HG02840 (cell line): ENCODE measurements at regions not wholly inside any gene's neighbourhood (a gene's known extent, or its start where the extent isn't known, plus 50 kb on each side); places are given as distances from the start of the nearest gene placed in this dataset.

Experiments
- ATAC-seq: cut with Tn5 transposase; IDR thresholded peaks from one replicate; pipeline ENCODE4 v1.9.1; 2021; ENCODE audit warnings: mild to moderate bottlenecking, moderate library complexity, moderate number of reproducible peaks; ENCODE audit not compliant: unreplicated experiment, low FRiP score

DNA sequence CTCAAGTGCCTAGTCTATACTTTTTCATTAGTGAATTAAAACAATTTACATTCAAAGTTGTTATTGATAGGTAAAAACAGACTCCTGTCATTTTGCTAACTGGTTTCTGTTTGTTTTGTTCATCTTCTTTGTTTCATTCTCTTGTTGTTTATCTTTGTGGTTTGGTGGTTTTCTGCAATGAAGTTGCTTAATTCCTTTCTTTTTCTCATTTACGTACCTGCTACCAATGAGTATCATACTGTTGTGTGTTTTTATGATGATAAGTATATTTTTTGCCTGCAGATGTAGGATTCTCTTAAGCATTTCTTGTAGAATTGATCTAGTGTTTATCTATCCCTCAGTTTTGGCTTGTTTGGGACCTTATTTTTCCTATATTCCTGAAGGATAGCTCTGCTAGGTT is 2230.0 kb downstream of the MAT2B start:
- ATAC-seq, result no peak

- ATAC-seq, result no peak
These were observed 2233.8 kb downstream of the MAT2B start for GRCh38 chr5:165739079-165739741.

DNA sequence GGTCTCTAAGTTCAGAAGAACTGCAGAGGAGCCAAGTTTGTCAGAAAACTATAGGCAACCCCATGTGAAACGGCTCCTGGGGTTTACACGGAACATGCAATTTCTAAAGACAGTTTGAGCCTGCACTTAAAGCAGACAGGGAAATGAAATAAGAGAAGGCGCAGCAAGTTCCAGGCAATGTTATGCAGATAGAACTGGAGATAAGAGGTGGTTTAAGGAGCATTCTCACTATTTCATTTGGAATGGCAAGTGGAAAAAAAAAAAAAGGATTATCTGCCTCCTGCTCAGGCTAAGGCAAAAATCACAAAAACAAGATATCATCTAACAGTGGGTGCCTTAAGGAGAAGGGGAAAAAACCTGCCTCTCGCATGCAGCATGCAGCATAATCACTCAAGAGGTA is 2252.4 kb downstream of the MAT2B start:
- ATAC-seq, result no peak

DNA sequence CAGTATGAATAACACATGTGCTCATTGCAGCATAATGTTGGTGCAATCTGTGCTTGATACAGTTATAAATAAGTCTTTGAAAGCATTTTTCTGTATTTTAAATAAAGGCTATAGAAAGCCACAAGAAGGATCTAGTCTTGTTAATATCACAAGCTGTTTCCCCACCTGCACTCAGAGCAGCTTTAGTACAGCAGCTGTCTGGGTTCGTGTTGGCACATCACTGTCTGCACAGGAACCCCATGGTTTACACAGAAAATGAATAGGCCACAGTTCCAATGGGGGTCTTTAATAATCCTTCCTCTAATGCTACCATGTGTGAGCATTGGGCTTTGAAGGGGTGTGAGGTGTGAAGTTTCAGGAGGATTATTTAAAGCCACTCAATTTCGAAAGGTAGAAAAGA is 2269.7 kb downstream of the MAT2B start:
- ATAC-seq, result no peak

- ATAC-seq, result no peak
These were observed 2274.1 kb downstream of the MAT2B start for GRCh38 chr5:165779505-165779904.

GRCh38 chr5:165780901-165781300 is 2275.5 kb downstream of the MAT2B start:
- ATAC-seq, result no peak

GRCh38 chr5:165781738-165782137 is 2276.3 kb downstream of the MAT2B start:
- no peak for ATAC-seq

DNA sequence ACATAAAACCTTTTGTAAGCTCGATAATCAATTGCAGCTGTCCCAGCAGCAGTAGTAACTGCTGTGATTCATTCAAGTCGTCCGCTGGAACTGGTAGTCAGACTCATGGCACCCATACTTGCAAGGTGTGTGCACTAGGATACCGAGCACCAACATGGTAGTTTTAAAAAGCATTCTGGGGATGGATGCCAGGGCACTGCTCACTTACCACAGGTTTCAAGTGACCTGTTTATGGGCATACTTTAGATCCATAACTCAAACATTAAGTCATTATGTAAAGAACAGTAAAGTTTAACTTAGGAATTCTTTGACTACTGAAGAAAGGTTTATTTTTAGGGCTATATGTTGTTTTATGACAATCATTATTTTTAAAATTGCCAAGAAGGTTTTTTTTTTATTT is 2277.6 kb downstream of the MAT2B start:
- no peak for ATAC-seq

DNA sequence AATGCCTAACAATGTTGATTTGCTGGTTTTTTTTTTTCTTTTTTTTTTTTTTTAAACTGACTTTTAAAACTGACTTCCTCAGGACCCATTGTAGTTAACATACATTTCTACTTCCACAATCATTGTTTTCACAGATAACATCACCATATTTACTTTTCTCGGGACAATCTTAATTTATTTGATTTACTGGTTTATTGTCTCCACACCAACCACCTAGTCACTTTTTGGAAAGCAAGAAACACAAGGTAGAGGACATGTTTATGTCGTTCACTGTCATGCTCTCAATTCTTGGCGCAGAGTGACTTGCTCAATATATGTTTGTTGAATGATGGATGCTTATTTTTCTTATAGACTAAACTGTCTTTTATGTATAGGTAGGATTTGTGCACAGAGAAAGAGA is 2280.7 kb downstream of the MAT2B start:
- no peak for ATAC-seq

DNA sequence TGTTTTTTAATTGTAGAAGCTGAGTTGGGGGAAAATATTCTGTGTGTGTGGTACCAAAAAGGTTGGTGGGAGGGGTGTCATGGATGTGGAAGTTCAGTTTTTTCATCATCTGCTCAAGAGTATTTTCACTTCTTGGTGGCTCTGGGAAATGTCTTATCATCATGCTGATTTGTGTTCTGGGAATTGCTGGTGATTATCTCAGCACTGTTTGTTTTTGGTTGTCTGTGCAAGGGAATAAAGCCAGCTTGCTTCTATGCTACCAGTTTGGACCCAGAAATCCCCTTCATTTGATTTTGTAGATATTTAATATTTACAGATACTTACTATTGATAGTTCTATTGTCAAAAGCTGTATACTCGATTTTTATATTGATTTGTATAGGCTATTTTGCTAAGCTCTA is 2289.7 kb downstream of the MAT2B start:
- ATAC-seq, result no peak

DNA sequence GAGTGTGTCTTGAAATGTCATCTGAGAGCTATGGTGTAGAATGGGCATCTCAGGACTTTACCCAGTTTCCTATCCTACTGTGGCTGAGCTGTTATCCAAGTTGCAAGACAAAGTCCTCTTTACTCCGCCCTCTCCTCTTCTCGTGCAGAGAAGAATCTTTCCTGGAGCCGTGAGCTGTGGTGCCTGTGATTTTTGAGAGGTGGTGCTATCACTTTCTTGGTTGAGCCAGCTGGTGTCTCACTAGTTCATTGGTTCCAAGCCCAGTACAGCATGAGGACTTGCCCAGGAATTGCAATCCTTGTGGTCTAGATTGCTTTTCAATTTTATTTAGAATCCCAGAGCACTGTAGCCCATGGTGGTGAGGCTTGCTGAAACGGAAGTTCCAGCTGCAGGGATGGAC is 2300.3 kb downstream of the MAT2B start:
- no peak for ATAC-seq

GRCh38 chr5:165808335-165808734 is 2302.9 kb downstream of the MAT2B start:
- ATAC-seq, result no peak

DNA sequence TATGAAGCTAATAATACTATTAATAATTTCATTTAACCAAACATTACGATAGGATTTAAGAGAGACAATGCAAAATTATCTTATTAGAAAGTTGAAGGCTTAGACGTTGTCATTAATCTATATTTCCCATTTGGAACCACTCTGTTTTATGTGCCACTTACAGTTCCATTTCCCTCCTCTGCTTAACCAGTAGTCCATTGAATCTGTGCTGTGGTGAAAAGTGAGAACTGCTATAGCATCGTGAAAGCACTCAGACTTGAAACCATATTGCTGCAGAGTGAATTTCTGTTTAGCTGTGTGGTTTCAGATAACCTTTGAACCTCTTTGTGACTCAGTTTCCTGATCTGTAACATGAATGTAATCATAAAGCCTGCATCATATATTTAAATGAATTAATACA is 2304.5 kb downstream of the MAT2B start:
- ATAC-seq, result no peak

DNA sequence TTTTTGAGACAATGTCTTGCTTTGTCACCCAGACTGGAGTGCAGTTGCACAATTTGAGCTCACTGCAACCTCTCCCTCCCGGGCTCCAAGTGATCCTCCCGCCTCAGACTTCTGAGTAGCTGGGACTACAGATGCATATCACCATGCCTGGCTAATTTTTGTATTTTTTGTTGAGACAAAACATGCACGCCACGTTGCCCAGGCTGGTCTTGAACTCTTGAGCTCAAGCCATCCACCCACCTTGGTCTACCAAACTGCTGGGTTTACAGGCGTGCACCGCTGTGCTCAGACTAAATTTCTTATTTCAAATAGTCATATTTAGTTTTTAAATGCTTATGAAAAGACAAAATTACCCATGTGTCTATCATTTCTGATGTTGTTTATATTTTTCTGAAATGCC is 2324.1 kb downstream of the MAT2B start:
- no peak for ATAC-seq

DNA sequence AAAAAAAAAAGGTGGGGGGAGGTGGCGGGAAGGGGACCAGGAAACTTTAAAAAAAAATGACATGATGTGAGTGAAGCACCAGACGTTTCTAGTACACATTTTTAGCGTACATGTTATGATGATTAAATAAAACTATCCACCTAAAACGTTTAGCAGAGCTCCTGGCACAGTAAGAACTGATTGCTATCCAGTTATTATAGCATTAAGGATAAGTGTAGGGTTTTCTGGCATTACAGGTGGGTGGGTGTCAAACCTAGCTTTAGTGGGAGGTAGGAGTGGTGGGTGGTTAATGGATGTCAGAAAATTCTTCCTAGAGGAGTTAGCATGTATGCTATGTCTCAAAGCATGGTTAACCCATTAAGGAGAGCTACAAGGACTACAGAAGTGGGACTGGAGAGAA is 2329.5 kb downstream of the MAT2B start:
- no peak for ATAC-seq

DNA sequence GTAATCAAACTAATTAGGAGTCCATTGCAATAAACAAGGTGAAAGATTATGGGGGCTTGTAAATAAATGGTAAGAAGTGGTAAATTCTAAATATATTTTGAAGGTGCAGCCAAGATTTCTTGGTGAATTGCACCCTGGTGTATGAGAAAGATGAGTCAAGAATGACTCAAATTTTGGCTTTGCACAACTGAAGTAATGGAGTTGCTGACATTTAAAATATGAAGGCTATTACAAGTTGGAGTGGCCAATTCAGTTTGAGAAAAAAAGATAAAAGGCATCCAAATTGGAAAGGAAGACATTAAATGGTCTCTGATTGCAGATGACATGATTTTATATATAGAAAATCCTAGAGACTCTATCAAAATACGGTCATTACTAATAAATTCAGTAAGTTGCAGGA is 2330.6 kb downstream of the MAT2B start:
- no peak for ATAC-seq

DNA sequence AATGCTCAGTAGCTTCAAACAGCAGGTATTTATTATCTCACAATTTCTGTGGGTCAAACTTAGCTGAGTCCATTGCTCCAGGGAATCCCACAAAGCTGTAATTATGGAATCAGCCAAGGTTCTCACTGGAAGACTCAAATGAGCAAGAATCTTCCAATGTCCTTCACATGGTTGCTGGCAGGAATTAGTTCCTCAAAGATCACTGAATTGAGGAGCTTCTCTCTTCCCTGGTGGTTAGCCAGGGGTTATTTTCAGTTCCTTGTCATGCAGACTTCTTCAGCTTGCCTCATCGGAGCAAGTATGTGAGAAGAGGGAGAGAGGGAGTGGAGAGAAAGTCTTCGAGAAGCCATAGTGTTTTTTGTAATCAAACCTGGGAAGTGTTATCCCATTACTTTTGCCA is 2331.9 kb downstream of the MAT2B start:
- no peak for ATAC-seq

GRCh38 chr5:165844571-165844970 is 2339.2 kb downstream of the MAT2B start:
- ATAC-seq, result no peak

DNA sequence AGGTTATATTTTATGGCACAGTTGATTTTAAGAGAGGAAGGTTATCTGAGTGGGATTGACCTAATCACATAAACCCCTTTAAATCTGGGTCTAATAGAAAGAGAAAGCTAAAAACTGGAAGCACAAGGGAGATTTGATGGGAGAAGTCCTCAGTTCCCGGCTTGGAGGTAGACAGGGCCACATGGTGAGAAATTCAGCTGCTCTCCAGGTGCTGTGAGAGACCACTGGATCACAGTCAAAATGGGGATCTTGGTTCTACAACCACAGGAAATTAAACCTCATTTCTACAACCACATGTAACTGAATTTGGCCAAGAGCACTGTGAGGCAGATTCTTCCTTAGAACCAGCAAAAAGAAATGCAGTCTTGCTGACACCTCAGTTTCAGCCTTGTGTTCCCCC is 2352.7 kb downstream of the MAT2B start:
- no peak for ATAC-seq

DNA sequence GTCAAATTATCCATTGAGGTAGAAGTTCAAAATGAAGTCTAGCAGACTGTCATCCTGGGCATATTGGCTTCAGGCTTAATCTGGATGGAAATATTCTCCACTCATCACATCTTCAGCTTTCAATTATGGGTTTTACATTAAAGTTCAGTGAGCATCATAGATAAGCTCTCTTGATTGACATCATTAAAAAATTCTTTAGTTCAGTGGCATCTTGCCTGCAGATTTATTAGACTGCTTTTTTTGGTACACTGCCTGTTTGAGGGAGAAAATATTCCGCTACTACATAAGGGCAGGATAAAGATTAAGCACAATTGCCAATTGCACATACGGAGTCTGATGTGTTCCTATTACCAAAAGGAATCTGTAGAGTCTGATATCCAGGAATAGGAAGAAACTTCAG is 2353.8 kb downstream of the MAT2B start:
- no peak for ATAC-seq

DNA sequence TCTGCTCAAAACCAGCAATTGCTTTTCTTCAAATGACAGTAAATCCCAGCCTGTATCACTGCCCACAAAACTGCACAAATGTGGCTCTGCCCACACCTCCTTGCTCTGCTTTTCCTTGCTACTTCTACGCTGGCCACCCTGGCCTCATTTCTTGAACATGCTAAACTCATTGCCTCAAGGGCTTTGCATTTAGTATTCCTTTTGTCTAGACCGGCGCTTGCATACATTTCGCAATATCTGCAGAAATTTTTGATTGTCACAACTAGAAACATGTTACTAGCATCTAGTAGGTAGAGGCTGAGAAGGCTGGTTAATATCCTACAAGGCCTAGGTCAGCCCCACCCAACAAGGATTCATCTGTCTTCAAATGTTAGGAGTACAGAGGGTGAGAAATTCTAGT is 2357.8 kb downstream of the MAT2B start:
- ATAC-seq, result no peak

- ATAC-seq, result no peak
These were observed 2365.9 kb downstream of the MAT2B start for GRCh38 chr5:165871291-165871690.

- no peak for ATAC-seq
These were observed 2369.4 kb downstream of the MAT2B start for GRCh38 chr5:165874851-165875250.
